GM19043 (cell line): ENCODE measurements at regions not wholly inside any gene's neighbourhood (a gene's known extent, or its start where the extent isn't known, plus 50 kb on each side); places are given as distances from the start of the nearest gene placed in this dataset.
"Not testable (repeated sequence)": the region's sequence is repeated elsewhere in the genome, so short reads cannot be mapped to it uniquely, and the experiment has no call there.

ENCODE experiments used
- ATAC-seq: cut with Tn5 transposase; IDR thresholded peaks from one replicate; pipeline ENCODE4 v1.9.1; 2021; ENCODE audit warnings: low read depth; ENCODE audit not compliant: unreplicated experiment

DNA sequence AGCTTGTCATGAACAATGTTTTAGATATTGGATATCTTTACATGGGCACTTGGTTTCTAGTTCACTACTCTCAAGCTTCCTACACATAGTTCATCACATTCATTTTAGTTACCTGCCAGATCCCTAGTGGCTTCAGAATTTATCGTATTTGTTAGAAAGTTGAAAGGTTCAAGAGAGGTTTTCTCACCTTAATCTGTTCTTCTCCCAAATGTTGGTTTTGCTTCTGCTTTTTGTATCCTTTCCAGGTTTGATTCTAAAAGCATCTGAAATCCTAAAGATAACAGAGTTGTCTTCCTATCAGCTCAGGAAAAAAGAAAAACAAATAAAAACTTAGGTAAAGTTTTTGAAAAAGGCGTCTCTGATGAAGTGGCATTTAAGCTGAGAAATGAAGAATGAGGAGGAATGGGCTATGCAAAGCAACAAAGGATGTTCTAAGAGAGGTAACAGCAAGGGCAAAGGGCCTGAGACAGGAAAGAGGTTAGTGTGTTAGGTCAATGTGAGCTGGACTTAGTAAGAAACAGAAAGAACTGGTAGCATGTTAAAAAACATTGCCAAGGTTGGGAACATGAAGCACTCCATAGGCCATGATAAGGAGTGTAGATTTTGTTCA is 104.7 kb upstream of the CMC1 start:
- no peak for ATAC-seq

DNA sequence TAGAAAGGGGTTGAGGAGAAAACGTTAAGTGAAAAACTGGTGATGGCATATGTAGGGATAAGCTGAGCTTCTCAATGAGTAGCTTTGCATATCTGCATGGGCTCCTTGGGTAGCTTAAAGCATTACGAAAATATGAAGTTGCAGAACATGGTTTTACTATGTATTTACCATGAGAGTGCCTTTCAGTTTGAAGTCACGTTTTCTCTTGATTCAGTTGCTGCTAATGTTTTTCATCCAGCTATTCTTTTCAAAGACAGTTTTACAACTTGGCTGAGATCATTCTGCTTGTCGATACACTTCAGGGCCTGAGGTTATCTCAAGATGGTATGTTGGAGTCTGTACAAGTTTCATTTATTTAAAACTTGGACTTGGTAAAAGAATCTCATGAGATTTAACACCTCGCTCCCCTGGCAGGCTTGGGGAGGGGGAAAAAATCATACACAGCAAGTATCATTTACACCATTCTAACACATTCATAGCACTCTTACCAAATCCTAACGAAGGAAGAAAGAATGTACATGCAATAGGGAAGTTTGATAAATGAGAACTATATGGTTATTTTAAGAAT is 103.3 kb upstream of the CMC1 start:
- no peak for ATAC-seq

DNA sequence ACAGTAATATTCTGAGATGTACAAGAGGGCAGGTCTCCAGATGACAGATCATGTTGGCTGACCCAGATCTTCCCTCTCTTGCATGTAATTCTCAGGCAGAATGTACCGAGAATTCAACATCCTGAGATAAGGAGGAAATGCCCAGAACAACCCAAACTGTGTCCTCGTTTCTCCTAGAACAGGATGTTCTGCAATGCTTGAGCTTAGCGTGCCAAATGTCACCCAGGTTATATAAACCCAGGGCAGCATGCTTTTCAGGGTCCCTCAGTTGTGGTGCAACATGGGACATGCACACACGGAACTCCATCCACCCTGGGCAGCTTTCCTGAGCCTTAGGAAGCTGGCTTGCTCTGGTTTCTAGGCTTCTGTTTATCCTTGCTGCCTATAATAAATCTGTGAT is 102.1 kb upstream of the CMC1 start:
- no peak for ATAC-seq

DNA sequence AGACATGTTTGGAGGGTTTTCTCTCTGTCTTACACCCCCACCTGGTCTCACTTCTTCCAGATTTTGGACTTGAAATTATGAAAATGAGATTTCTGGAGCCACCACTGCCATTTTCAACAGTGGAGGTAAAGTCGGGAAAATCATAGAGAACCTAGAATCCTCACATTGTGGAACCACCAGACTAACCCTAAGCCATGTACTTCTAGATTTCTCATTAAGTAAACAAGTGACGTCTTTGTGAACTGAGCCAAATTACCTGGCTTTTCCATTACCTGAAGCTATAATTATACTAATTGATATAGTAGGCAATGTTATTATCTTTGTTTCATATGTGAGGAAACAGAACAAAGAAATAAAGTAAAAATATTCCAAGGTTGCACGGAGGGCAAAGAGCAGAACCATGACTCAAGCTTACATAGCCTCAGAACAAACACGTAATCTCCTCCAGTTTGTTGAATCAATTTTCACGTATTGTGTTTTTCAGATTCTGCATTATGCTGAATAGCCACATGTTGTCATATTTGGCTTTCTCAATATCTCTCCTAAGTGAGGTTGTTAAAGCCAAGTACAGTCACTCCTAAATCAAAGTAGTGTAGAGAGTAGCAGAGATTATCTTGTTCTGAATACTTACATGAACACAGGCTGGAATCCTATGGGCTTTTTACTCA is 101.3 kb upstream of the CMC1 start:
- no peak for ATAC-seq

DNA sequence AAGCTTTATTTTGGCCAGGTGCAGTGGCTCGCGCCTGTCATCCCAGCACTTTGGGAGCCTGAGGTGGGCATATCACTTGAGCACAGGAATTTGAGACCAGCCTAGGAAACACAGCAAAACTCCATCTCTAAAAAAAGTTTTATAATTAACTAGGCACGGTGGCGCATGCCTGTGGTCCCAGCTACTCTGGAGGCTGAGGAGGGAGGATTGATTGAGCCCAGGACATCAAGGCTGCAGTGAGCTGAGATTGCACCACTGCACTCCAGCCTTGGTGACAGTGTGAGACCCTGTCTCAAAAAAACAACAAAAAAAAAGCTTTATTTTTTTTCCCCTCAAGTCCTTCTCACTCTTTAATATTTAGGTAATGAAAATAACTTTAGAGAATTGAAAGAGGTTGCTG is 100.8 kb upstream of the CMC1 start:
- ATAC-seq = no peak

DNA sequence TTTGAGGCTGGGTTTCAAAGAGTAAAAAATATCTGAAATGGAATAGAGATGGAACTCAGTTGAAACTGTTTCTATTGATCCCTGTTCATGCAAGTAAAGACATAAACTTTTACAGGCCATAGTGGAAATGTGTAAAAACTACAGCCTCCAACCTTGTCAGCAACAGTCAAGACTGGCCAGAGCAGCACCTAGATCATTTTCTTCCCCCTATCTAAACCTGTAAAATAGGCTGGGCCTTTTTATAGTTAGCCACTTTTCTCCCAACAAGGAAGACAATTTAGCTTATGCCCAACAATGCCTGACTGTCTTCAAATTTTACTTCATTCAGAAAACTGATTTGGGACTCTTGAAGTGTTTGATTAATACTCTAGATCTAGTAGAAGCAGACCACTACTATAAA is 91.5 kb upstream of the CMC1 start:
- ATAC-seq = no peak

DNA sequence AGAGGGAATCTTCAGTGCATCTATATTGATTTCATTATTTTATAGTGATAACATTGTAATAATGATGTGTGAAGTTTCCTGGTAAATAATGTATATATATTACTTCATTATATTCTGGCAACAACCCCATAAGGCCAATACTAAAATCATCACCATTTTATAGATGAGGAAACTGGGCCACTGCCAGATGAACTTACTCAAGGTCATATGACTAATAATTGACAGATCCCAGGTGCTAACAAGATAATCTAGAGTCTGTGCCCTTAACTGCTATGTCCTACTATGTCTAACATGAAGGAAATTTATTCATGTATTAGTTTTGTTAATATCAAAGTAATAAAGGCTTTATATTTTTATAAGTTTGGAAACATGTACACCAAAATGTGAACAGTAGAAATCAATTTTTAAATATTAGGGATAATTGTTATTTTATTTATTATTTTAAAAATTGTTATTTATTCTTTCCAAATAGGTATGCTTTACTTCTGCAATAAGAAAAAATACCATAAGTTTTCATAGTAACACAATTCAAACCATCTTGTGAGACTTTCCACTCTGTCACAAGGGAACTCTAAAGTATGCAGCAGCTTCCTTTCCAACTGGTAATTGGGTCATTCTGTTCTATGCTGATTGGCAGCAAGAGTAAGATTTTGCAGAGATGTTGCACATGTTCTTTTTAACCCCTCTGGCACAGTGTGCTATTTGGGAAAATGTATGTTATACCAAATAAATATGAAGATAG is 90.8 kb upstream of the CMC1 start:
- ATAC-seq = no peak

DNA sequence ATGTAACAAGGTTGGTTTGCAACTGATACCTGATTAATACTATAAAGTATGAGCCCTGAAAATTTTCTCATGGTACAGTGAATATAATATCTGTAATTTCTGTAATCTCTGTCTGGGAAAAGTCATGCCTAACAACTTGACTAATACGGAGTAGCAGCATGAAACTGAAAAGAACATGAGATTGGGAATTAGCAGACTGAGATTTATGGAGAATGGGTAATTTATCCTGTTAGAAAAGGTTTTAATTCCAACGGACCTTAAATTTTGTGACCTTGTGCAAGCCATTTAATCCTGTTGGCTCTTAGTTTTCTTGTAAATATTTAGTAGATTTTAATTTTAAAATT is 90.2 kb upstream of the CMC1 start:
- no peak for ATAC-seq

DNA sequence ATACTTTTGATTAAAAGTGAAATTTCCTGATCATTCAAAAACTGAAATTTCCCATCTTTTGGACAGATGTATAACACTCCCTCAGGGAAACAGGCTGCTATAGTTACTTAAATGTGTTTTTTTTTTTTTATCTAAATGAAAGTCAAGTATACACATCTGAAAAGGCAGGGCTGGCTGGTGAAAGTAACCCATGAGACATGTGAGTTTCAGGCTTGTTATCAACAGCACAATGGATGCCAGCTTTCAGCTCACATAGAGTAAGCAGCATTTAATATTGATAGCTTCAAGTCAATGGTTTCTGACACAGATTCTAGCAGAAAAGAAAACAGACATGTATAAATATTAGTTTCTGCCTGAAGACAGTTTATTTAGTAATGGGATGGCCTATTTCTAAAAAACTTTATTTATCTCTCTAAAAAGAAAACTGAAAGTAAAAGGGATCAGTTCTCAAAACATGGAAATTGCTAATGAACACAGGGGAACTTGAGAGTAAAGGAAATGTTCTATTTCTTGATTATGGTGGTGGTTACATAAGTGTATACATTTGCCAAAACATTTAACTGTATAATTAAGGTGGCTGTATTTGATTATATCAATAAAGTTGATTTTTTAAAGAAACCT is 89.7 kb upstream of the CMC1 start:
- no peak for ATAC-seq

DNA sequence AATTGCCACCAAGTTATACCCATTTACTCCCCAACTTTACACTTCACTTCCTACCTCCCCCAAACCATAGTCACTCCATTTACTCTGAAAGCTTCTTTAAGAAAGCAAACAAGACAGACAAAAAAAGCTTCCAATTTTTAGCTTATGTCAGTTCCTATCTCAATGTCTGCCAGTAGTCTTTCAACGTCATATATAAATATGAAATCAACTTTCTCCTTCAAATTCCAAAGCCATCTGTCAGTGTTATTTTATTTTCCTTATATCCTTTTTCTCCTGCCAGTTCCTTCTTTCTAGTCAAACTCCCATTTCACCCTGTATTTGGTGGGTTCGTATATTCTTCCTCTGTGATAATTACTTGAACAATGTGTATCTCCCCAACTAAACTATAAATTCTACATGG is 85.8 kb upstream of the CMC1 start:
- no peak for ATAC-seq

DNA sequence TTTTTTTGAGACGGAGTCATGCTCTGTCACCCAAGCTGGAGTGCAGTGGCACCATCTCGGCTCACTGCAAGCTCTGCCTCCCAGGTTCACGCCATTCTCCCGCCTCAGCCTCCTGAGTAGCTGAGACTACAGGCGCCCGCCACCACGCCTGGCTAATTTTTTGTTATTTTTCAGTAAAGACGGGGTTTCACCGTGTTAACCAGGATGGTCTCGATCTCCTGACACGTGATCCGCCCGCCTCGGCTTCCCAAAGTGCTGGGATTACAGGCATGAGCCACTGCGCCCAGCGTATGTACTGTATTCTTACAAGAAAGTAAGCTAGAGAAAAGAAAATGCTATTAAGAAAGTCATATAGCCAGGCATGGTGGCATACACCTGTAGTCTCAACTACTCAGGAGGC is 84.8 kb upstream of the CMC1 start:
- ATAC-seq = not testable (repeated sequence)

DNA sequence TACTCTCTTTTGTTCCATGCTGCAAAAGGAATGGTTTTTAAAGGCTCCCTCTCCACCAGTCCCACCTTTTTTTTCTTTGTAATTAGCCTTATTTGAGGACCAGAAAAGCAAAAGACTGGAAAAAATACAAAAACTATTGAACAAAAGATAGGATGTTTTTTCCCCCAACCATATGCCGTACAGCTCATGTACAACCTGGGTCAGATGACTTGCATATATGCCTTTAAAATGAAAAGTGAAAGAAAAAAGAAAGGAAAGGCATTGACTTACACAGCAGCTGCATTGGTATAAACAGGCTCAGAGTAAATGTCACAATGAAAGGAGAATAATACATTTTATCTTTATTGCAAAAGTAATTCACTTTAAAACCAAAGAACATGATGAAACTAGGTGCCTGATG is 69.5 kb upstream of the CMC1 start:
- ATAC-seq = peak; percentile 77

DNA sequence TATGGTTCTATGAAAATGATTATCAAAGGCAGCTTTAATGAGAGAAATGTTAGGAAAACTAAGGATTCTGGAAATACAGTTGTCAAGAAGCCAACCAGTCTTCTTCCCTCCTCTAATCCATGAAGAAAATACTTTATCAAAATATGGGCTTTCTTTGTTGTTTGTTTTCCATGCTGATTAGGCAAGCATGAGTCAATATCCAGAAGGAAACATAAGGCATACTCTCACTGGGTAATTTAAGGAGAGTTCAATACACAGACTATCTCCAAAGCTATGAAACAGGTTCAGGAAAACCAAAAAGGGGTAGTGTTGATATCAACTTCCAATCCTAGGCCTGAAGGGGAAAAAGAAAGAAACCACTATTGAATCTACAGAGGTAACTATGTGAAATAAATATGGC is 68.7 kb upstream of the CMC1 start:
- ATAC-seq = no peak

DNA sequence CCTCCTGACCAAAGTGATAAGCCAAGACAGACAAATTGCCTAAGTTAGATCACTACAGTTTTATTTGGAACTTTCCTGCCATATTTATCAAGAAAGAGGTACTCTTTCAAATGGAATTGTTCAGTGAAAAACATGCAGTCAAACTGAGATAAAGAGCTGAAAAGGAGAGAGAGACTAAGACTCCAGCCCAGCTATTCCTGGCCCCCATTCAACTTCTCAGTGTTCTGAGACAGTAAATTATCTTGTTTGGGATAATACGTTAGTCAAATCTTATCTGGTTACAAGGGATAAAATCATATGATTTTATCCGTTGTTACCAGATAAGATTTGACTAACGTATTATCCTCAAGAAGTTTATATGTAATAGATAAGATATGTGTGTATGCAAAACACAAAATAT is 67.6 kb upstream of the CMC1 start:
- ATAC-seq = no peak

DNA sequence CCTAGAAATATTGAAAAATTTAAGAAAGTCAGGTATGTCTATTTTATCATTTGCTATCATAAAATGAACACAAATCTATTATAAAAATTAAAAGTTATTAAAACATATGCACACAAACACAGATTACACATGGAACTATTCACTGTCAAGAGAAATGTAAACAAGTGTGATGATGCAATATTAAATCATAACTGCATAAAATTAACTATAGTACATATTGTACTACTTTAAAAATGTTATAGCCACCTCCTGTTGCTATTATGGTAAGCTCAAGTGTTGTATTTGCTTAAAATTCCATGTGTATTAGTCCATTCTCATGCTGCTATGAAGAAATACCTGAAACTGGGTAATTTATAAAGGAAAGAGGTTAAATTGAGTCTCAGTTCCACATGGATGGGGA is 54.7 kb upstream of the CMC1 start:
- no peak for ATAC-seq

DNA sequence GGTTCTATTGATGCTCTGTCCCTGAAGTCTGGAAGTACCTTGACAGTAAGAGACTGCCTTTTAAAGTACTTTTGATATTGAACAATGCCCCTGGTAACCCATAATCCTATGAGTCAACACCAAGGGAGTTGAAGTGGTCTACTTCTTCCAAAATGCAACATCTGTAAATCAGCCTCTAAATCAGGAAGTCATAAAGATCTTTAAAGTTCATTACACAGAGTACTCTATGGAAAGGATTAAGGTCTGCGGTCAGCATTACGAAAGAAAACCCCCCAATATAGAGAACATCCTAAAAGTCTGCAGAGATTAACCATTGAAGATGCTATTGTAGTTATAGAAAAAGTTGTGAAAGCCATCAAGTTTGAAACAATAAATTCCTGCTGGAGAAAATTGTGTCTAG is 52.7 kb upstream of the CMC1 start:
- ATAC-seq = no peak

DNA sequence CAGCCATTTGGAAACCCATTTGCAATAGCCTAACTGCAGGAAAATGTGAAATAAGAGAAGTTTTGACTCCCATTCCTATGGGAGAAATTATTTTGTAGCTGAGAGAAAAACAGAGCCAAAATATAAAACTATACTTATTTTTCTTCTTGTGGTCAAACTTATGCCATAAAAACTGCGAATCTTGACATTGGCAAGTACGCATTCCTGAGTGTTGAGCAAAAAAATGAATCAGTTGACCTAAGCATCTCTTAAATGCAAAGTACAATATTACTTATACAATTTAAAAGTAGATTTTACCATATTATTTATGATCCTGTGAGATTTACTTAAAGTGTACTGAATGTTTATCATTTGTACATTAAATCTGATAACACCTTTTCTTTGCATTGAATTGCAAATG is 50.1 kb upstream of the CMC1 start:
- no peak for ATAC-seq
